ENCODE measurements at regions not wholly inside any gene's neighbourhood (a gene's known extent, or its start where the extent isn't known, plus 50 kb on each side); places are given as distances from the start of the nearest gene placed in this dataset.
"Not testable (repeated sequence)": the region's sequence is repeated elsewhere in the genome, so short reads cannot be mapped to it uniquely, and the experiment has no call there.

DNA sequence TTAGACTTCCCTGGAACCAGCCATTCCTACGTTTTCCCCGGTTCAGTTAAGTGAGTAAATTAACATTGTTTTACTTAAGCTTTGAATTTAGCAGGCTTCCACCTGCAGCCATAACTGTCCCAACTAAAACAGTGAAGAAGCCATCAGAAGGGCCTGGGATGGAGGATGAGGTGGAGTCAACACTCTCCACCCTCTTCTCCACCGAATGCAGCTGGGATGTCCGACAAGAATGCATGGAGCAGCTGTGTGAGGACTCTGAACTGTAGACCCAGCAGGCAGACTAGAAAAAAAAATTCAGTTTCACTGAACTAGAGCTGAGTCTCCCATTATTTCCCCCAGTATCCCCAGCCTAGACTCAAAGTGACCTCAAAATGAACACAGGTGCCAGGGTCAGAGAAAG, 114.8 kb downstream of the C16orf95 start:
- in situ Hi-C loops (cut with MboI; ENCODE audit: low sequenced_read_pairs), result no loop called here

DNA sequence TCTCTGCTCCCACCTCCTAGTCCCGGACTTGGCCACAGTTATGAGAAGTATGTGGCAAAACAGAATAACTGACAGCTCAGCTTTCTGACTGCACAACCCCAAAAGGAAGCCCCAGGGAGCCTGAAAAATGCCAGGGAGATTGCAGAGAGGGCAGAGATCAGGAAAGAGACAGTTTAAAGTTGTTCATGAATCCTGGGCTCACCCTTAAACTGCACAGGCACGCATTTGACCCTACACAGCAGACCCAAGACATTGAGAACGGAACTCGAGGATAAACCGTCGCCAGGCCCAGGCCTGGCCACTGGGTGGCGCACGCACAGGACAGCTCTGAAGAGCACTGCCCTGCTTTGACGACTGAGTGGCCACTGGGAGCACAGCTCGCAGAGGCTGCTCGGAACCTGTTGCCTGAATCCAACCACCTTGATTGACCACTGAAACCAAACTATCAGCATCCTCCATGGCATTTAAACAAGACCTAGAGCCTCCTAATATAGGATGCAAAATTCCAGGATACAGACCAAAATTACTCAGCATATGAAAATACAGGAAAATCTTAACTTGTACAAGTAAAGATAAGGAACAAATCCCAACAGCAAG, 114.0 kb downstream of the C16orf95 start:
- in situ Hi-C loops (cut with MboI; ENCODE audit: low sequenced_read_pairs), result no loop called here

GRCh38 chr16:87206646-87207451, 110.3 kb downstream of the C16orf95 start:
- in situ Hi-C loops (cut with MboI; ENCODE audit: low sequenced_read_pairs), result no loop called here

DNA sequence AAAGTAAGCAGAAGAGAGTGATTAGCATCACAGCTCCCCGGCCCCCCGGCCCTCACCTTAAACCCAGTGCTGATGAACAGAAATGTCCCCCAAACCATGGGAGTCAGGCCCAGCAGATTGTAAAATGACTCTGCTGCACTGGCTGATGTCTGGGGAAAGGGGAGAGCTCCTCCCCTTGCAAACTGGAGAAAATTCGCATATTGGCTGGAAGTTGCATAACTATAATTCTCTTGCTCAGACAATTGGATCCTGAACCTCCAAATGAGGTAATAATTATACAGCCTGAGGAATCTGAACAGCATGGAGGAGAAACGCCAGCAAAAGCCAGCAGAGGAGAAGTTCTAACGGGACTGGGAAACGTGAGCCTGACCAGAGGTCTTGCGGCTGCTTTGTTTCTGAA, 109.7 kb downstream of the C16orf95 start:
- in situ Hi-C loops (cut with MboI; ENCODE audit: low sequenced_read_pairs), result no loop called here

DNA sequence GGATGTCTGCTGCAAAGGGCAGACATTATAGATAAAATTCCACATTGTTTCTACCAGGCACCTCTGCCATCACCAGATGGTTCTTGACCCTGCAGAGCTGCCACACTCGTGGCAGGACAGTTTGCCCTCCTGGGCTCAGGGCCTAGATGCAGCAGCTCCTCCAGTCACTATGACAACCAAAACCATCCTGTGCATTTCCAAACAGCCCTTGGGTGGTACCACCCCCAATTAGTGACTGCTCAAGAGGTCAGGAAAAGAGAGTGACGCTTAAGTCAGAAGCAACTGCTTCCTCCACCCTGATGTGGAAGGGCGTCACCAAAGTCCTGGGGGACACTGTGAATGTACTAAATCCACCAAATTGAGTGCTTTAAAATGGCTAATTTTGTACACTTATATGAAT, 109.2 kb downstream of the C16orf95 start:
- in situ Hi-C loops (cut with MboI; ENCODE audit: low sequenced_read_pairs), result no loop called here

DNA sequence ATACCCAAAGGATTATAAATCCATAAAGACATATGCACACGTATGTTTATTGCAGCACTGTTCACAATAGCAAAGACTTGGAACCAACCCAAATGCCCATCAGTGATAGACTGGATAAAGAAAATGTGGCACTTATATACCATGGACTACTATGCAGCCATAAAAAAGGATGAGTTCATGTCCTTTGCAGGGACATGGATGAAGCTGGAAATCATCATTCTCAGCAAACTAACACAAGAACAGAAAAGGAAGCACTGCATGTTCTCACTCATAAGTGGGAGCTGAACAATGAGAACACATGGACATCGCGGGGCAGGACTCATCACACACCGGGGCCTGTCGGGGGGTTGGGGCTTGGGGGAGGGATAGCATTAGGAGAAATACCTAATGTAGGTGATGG, 108.2 kb downstream of the C16orf95 start:
- in situ Hi-C loops (cut with MboI; ENCODE audit: low sequenced_read_pairs), result not testable (repeated sequence)

DNA sequence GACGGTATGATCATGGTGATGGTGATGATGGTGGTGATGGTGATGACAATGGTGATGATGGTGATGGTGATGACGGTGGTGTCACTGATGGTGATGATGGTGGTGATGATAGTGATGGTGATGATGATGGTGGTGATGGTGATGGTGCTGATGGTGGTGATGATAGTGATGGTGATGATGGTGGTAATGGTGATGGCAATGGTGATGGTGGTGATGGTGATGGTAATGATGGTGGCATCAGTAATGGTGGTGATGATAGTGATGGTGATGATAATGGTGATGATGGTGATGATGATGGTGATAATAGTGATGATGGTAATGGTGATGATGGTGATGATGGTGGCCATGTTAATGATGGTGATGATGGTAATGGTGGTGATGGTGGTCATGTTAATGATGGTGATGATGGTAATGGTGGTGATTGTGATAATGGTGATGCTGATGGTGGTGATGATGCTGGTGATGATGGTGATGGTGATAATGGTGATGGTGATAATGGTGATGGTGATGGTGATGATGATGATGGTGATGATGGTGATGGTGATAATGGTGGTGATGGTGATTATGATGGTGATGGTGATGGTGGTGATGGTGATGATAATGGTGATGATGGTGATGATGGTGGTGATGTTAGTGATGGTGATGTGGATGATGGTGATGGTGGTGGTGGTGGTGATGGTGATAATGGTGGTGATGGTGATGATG, 107.2 kb downstream of the C16orf95 start:
- in situ Hi-C loops (cut with MboI; ENCODE audit: low sequenced_read_pairs), result no loop called here

GRCh38 chr16:87210894-87211293, 106.3 kb downstream of the C16orf95 start:
- in situ Hi-C loops (cut with MboI; ENCODE audit: low sequenced_read_pairs), result no loop called here

DNA sequence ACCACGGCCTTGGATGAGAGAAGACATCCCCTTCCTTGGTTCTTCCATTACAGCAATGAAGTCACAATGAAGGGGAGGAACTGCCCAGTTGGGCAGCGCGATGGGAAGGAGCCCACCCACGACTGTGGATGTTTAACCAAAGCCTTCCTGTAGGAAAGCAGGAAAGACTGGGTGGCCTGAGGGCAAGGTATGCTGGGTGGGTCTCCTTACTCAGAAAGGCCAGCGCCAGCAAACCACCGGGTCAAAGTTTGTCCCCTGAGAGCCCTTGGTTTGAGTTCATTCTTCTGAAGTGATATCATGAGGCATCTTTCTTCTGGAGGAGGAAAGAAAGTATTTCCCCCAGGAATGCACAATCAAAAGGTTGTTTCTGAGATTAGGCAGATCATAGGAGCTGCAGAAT, 105.2 kb downstream of the C16orf95 start:
- in situ Hi-C loops (cut with MboI; ENCODE audit: low sequenced_read_pairs), result no loop called here

DNA sequence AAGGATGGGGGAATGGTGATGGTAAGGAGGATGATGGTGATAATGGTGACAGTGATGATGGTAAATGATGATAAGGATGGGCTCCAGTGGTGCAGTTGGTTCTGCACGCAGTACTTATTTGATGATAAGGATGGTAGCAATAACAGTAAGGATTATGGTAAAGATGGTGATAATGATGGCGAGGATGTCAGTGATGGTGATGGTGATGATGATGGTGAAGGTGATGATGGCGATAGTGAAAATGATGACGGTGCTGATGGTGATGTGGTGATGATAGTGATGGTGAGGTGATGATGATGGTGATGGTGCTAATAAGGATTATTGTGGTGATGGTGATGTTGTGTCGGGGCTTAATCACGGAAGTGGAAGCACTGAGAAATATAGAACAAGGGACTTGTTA, 103.7 kb downstream of the C16orf95 start:
- in situ Hi-C loops (cut with MboI; ENCODE audit: low sequenced_read_pairs), result no loop called here

GRCh38 chr16:87216148-87216840, 100.9 kb downstream of the C16orf95 start:
- in situ Hi-C loops (cut with MboI; ENCODE audit: low sequenced_read_pairs), result no loop called here

DNA sequence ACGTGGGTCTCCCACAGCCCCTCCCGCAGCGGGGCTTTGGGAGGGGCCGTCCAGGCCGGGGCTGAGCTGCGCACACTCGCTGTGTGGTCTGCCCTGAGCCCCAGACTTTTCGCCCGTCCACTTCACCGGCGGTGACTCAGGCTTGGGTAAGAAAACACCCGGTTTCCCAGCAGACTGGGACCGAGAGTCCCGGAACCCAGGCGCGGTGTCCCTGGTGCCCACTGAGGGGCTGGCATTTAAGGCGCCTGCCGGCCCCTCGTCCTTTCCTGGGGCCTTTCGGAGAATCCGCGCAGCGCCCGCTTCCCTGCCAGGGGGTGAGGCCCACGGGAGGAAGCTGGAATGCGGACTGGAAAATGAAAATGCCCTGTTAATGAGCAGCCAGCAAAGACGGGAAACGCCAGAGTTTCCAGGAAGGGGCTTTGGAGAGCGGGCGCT, 100.3 kb downstream of the C16orf95 start:
- in situ Hi-C loops (cut with MboI; ENCODE audit: low sequenced_read_pairs), result no loop called here

DNA sequence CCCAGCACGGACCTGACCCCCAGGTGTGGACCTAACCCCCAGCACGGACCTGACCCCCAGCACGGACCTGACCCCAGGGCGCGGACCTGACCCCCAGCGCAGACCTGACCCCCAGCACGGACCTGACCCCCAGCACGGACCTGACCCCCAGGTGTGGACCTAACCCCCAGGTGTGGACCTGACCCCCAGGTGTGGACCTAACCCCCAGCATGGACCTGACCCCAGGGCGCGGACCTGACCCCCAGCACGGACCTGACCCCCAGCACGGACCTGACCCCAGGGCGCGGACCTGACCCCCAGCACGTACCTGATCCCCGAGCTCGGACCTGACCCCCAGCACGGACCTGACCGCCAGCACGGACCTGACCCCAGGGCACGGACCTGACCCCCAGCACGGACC, 99.4 kb downstream of the C16orf95 start:
- in situ Hi-C loops (cut with MboI; ENCODE audit: low sequenced_read_pairs), result not testable (repeated sequence)

DNA sequence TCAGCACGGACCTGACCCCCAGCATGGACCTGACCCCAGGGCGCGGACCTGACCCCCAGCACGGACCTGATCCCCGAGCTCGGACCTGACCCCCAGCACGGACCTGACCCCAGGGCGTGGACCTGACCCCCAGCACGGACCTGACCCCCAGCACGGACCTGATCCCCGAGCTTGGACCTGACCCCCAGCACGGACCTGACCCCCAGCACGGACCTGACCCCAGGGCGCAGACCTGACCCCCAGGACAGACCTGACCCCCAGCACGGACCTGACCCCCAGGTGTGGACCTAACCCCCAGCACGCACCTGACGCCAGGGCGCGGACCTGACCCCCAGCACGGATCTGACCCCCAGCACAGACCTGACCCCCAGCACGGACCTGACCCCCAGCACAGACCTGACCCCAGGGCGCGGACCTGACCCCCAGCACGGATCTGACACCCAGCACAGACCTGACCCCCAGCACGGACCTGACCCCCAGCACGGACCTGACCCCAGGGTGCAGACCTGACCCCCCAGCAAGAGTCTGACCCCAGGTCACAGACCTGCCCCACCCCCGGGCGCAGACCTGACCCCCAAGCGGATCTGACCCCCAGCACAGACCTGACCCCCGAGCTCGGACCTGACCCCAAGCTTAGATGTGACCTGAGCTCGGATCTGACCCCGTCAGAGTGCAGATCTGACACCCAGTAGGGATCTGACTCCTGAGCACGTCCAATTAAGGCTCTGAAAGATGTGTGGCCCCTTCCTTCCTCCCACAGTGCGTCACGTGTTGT, 98.7 kb downstream of the C16orf95 start:
- in situ Hi-C loops (cut with MboI; ENCODE audit: low sequenced_read_pairs), result no loop called here

DNA sequence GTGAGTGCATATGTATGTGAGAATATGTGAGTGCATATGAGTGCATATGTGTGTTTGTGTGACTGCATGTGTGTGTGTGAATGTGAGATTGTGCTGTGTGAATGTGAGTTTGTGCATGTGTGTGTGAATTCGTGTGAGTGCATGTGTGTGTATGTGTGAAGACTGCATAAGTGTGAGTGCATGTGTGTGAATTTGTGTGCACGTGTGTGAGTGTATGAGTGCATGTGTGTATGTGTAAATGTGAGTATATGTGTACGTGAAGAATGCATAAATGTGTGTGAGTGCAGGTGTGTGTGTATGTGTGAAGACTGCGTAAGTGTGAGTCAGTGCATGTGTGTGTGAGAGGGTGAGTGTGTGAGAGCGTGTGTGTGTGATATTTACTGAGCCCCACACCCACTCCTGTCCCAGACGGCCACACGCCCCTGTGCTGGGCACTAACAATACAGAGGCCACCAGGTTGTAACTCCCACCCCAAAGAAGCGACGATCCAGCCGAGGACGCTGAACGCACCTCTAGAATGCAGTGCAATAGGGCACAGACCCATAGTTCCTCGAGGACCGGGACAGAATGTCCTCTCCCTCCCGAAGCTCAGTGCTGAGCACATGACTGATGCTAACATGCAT, 97.8 kb downstream of the C16orf95 start:
- in situ Hi-C loops (cut with MboI; ENCODE audit: low sequenced_read_pairs), result no loop called here

GRCh38 chr16:87221633-87222032, 95.6 kb downstream of the C16orf95 start:
- in situ Hi-C loops (cut with MboI; ENCODE audit: low sequenced_read_pairs), result no loop called here

DNA sequence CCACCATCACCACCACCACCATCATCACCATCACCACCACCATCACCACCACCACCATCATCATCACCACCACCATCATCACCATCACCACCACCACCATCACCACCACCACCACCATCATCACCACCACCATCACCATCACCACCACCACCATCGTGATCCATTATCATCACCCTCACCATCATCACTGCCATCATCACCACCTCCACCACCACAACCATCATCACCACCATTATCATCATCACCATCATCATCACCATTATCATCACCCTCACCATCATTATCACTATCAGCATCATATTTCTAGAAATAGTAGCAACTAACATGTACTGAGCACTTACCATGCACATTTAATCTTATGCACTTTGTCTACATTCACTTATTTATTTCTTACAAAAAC, 94.9 kb downstream of the C16orf95 start:
- in situ Hi-C loops (cut with MboI; ENCODE audit: low sequenced_read_pairs), result no loop called here

- in situ Hi-C loops (cut with MboI; ENCODE audit: low sequenced_read_pairs), result no loop called here
Measured at GRCh38 chr16:87223656-87224248, 93.4 kb downstream of the C16orf95 start.

- in situ Hi-C loops (cut with MboI; ENCODE audit: low sequenced_read_pairs), result no loop called here
Measured at GRCh38 chr16:87226926-87227295, 90.3 kb downstream of the C16orf95 start.
